Islet of Langerhans (tissue), 1 donor: ENCODE measurements at regions not wholly inside any gene's neighbourhood (a gene's known extent, or its start where the extent isn't known, plus 50 kb on each side); places are given as distances from the start of the nearest gene placed in this dataset.

Experiments
- FAIRE-seq: peaks from one replicate; lab custom pipeline; 2011; peaks lifted over from hg19 to GRCh38; lab: Jason Lieb, UNC

- no peak for FAIRE-seq
Observed at GRCh38 chr21:39054066-39054465, 129.2 kb downstream of the PSMG1 start.

- no peak for FAIRE-seq
Observed at GRCh38 chr21:39053126-39053525, 130.1 kb downstream of the PSMG1 start.

- no peak for FAIRE-seq
Observed at GRCh38 chr21:39052718-39053117, 130.5 kb downstream of the PSMG1 start.

GRCh38 chr21:39051588-39051949 lies 131.7 kb downstream of the PSMG1 start:
- no peak for FAIRE-seq

GRCh38 chr21:39050841-39051587 lies 132.2 kb downstream of the PSMG1 start:
- FAIRE-seq = no peak

GRCh38 chr21:39048574-39048973 lies 134.7 kb downstream of the PSMG1 start:
- FAIRE-seq = no peak

GRCh38 chr21:39048064-39048463 lies 135.2 kb downstream of the PSMG1 start:
- no peak for FAIRE-seq

- no peak for FAIRE-seq
Observed at GRCh38 chr21:39047046-39047445, 136.2 kb downstream of the PSMG1 start.

- FAIRE-seq = no peak
Observed at GRCh38 chr21:39046236-39046916, 136.9 kb downstream of the PSMG1 start.

- FAIRE-seq = no peak
Observed at GRCh38 chr21:39041816-39042215, 141.4 kb downstream of the PSMG1 start.

GRCh38 chr21:39040494-39041110 lies 142.6 kb downstream of the PSMG1 start:
- FAIRE-seq = no peak

- no peak for FAIRE-seq
Observed at GRCh38 chr21:39037807-39038405, 145.3 kb downstream of the PSMG1 start.

GRCh38 chr21:39036581-39036980 lies 146.7 kb downstream of the PSMG1 start:
- no peak for FAIRE-seq

GRCh38 chr21:39034590-39035536 lies 148.4 kb downstream of the PSMG1 start:
- no peak for FAIRE-seq

- FAIRE-seq = no peak
Observed at GRCh38 chr21:39033878-39034589, 149.2 kb downstream of the PSMG1 start.

GRCh38 chr21:39029900-39030884 lies 153.1 kb downstream of the PSMG1 start:
- no peak for FAIRE-seq

GRCh38 chr21:39029086-39029755 lies 154.0 kb downstream of the PSMG1 start:
- no peak for FAIRE-seq

GRCh38 chr21:39025198-39025597 lies 158.1 kb downstream of the PSMG1 start:
- no peak for FAIRE-seq

GRCh38 chr21:39024538-39024937 lies 158.7 kb downstream of the PSMG1 start:
- no peak for FAIRE-seq
